Activated naive CD8-positive, alpha-beta T cell (primary cell): ENCODE measurements at regions not wholly inside any gene's neighbourhood (a gene's known extent, or its start where the extent isn't known, plus 50 kb on each side); places are given as distances from the start of the nearest gene placed in this dataset.

ENCODE experiments used
- H3K27ac Mint-ChIP-seq: one replicate; pipeline ENCODE4 v1.8.0; 2021; ENCODE audit warnings: mixed read lengths
- H3K27me3 Mint-ChIP-seq: one replicate; pipeline ENCODE4 v1.8.0; 2021; ENCODE audit warnings: mixed read lengths
- H3K36me3 Mint-ChIP-seq: one replicate; pipeline ENCODE4 v1.8.0; 2021; ENCODE audit warnings: mixed read lengths
- H3K4me1 Mint-ChIP-seq: one replicate; pipeline ENCODE4 v1.8.0; 2021; ENCODE audit warnings: low read depth, mixed read lengths
- H3K4me3 Mint-ChIP-seq: one replicate; pipeline ENCODE4 v1.8.0; 2021; ENCODE audit warnings: mild to moderate bottlenecking, mixed read lengths
- H3K9me3 Mint-ChIP-seq: one replicate; pipeline ENCODE4 v1.8.0; 2021; ENCODE audit warnings: low read depth, mixed read lengths

- Mint-ChIP-seq H3K9me3 (no peaks in the 10 kb centered on the region), H3K4me3 (no peak overlapping the region), H3K27ac (no peak overlapping the region), H3K27me3 (peaks cover 18% of the 10 kb centered on the region), H3K36me3 (no peaks in the 10 kb centered on the region), H3K4me1 (no peaks in the 10 kb centered on the region)
Measured at GRCh38 chr1:4146101-4146500, 246.0 kb upstream of the C1orf174 start.

GRCh38 chr1:4146614-4147013, 246.5 kb upstream of the C1orf174 start:
- no peaks in the 10 kb centered on the region for H3K9me3 Mint-ChIP-seq
- H3K4me3 Mint-ChIP-seq = no peak overlapping the region
- no peaks in the 10 kb centered on the region for H3K36me3 Mint-ChIP-seq
- peaks cover 16% of the 10 kb centered on the region for H3K27me3 Mint-ChIP-seq
- no peaks in the 10 kb centered on the region for H3K4me1 Mint-ChIP-seq
- H3K27ac Mint-ChIP-seq = no peak overlapping the region

- peaks cover 14% of the 10 kb centered on the region for H3K27me3 Mint-ChIP-seq
- no peak overlapping the region for H3K4me3 Mint-ChIP-seq
- no peaks in the 10 kb centered on the region for H3K4me1 Mint-ChIP-seq
- H3K9me3 Mint-ChIP-seq = no peaks in the 10 kb centered on the region
- H3K36me3 Mint-ChIP-seq = no peaks in the 10 kb centered on the region
- no peak overlapping the region for H3K27ac Mint-ChIP-seq
Measured at GRCh38 chr1:4147509-4147908, 247.4 kb upstream of the C1orf174 start.

- no peaks in the 10 kb centered on the region for H3K36me3 Mint-ChIP-seq
- peaks cover 6% of the 10 kb centered on the region for H3K27me3 Mint-ChIP-seq
- no peak overlapping the region for H3K27ac Mint-ChIP-seq
- no peaks in the 10 kb centered on the region for H3K9me3 Mint-ChIP-seq
- H3K4me1 Mint-ChIP-seq = no peaks in the 10 kb centered on the region
- H3K4me3 Mint-ChIP-seq = no peak overlapping the region
Measured at GRCh38 chr1:4149281-4149680, 249.2 kb upstream of the C1orf174 start.

GRCh38 chr1:4149831-4150230, 249.8 kb upstream of the C1orf174 start:
- Mint-ChIP-seq H3K4me1 (no peaks in the 10 kb centered on the region), H3K27ac (no peak overlapping the region), H3K27me3 (peaks cover 6% of the 10 kb centered on the region), H3K36me3 (no peaks in the 10 kb centered on the region), H3K9me3 (no peaks in the 10 kb centered on the region), H3K4me3 (no peak overlapping the region)

GRCh38 chr1:4150262-4150661, 250.2 kb upstream of the C1orf174 start:
- H3K9me3 Mint-ChIP-seq = no peaks in the 10 kb centered on the region
- H3K36me3 Mint-ChIP-seq = no peaks in the 10 kb centered on the region

GRCh38 chr1:4152266-4152665, 252.2 kb upstream of the C1orf174 start:
- Mint-ChIP-seq H3K4me3 (no peak overlapping the region), H3K27me3 (peaks cover 6% of the 10 kb centered on the region), H3K27ac (no peak overlapping the region), H3K36me3 (no peaks in the 10 kb centered on the region), H3K4me1 (no peaks in the 10 kb centered on the region), H3K9me3 (no peaks in the 10 kb centered on the region)

More at GRCh38 chr1:4150262-4150661, 250.2 kb upstream of the C1orf174 start:
- Mint-ChIP-seq H3K27ac (no peak overlapping the region), H3K27me3 (peaks cover 6% of the 10 kb centered on the region), H3K4me1 (no peaks in the 10 kb centered on the region), H3K4me3 (no peak overlapping the region)

- Mint-ChIP-seq H3K9me3 (no peaks in the 10 kb centered on the region), H3K27ac (no peak overlapping the region), H3K27me3 (peaks cover 2% of the 10 kb centered on the region), H3K4me3 (no peak overlapping the region), H3K4me1 (no peaks in the 10 kb centered on the region), H3K36me3 (no peaks in the 10 kb centered on the region)
Measured at GRCh38 chr1:4153571-4153970, 253.5 kb upstream of the C1orf174 start.

- H3K27ac Mint-ChIP-seq = no peak overlapping the region
- H3K4me3 Mint-ChIP-seq = no peak overlapping the region
- no peaks in the 10 kb centered on the region for H3K9me3 Mint-ChIP-seq
- H3K36me3 Mint-ChIP-seq = no peaks in the 10 kb centered on the region
- H3K4me1 Mint-ChIP-seq = no peaks in the 10 kb centered on the region
- no peaks in the 10 kb centered on the region for H3K27me3 Mint-ChIP-seq
Measured at GRCh38 chr1:4156241-4156973, 256.3 kb upstream of the C1orf174 start.

- Mint-ChIP-seq H3K27ac (no peak overlapping the region), H3K27me3 (peaks cover 6% of the 10 kb centered on the region), H3K4me3 (no peak overlapping the region), H3K36me3 (no peaks in the 10 kb centered on the region), H3K9me3 (no peaks in the 10 kb centered on the region), H3K4me1 (no peaks in the 10 kb centered on the region)
Measured at GRCh38 chr1:4160181-4160580, 260.1 kb upstream of the C1orf174 start.

- Mint-ChIP-seq H3K4me3 (no peak overlapping the region), H3K36me3 (no peaks in the 10 kb centered on the region), H3K4me1 (no peaks in the 10 kb centered on the region), H3K9me3 (no peaks in the 10 kb centered on the region), H3K27me3 (peaks cover 8% of the 10 kb centered on the region), H3K27ac (no peak overlapping the region)
Measured at GRCh38 chr1:4161366-4162006, 261.4 kb upstream of the C1orf174 start.

GRCh38 chr1:4164965-4165364, 264.9 kb upstream of the C1orf174 start:
- Mint-ChIP-seq H3K4me1 (no peaks in the 10 kb centered on the region), H3K9me3 (no peaks in the 10 kb centered on the region), H3K27me3 (peaks cover 10% of the 10 kb centered on the region), H3K4me3 (no peak overlapping the region), H3K36me3 (no peaks in the 10 kb centered on the region), H3K27ac (no peak overlapping the region)

GRCh38 chr1:4165686-4166300, 265.7 kb upstream of the C1orf174 start:
- Mint-ChIP-seq H3K9me3 (no peaks in the 10 kb centered on the region), H3K4me1 (no peaks in the 10 kb centered on the region), H3K27ac (no peak overlapping the region), H3K27me3 (peaks cover 10% of the 10 kb centered on the region), H3K36me3 (no peaks in the 10 kb centered on the region), H3K4me3 (no peak overlapping the region)

- no peaks in the 10 kb centered on the region for H3K36me3 Mint-ChIP-seq
- H3K27me3 Mint-ChIP-seq = peaks cover 10% of the 10 kb centered on the region
Measured at GRCh38 chr1:4166713-4167112, 266.6 kb upstream of the C1orf174 start.

GRCh38 chr1:4169991-4170390, 269.9 kb upstream of the C1orf174 start:
- Mint-ChIP-seq H3K36me3 (no peaks in the 10 kb centered on the region), H3K27me3 (peaks cover 5% of the 10 kb centered on the region), H3K4me3 (no peak overlapping the region), H3K4me1 (no peaks in the 10 kb centered on the region), H3K27ac (no peak overlapping the region), H3K9me3 (no peaks in the 10 kb centered on the region)

More at GRCh38 chr1:4166713-4167112, 266.6 kb upstream of the C1orf174 start:
- H3K4me1 Mint-ChIP-seq = no peaks in the 10 kb centered on the region
- no peak overlapping the region for H3K27ac Mint-ChIP-seq
- no peak overlapping the region for H3K4me3 Mint-ChIP-seq
- H3K9me3 Mint-ChIP-seq = no peaks in the 10 kb centered on the region
